HEK293T (cell line): ENCODE measurements at regions not wholly inside any gene's neighbourhood (a gene's known extent, or its start where the extent isn't known, plus 50 kb on each side); places are given as distances from the start of the nearest gene placed in this dataset.

ENCODE experiments used
- CTCF ChIA-PET: fragments of 350-600 bp; formaldehyde crosslinking; extraction: SDS; loops from one replicate; lab custom pipeline; 2021; ENCODE audit warnings: antibody characterized with exemption, inconsistent platforms; lab: Yijun Ruan, JAX
- POLR2A ChIA-PET: fragments of 350-600 bp; formaldehyde crosslinking; extraction: SDS; loops from one replicate; lab custom pipeline; 2020; ENCODE audit warnings: antibody characterized with exemption, inconsistent platforms; lab: Yijun Ruan, JAX
- DNase-seq: peaks from one replicate; pipeline ENCODE4 v3.0.0; 2012; ENCODE audit warnings: mixed read lengths; ENCODE audit errors: extremely low spot score
- ARNT ChIP-seq: fragments of 450-650 bp; IDR thresholded peaks from 2 replicates; pipeline ENCODE4 v1.6.1; 2017; ENCODE audit warnings: mild to moderate bottlenecking
- BHLHE40 ChIP-seq: fragments of 450-650 bp; IDR thresholded peaks from 2 replicates; pipeline ENCODE4 v1.6.1; 2016; ENCODE audit warnings: mild to moderate bottlenecking, moderate library complexity, borderline replicate concordance
- CTBP1 ChIP-seq: fragments of 450-650 bp; IDR thresholded peaks from 2 replicates; pipeline ENCODE4 v1.6.1; 2016; ENCODE audit warnings: borderline replicate concordance
- ELF4 ChIP-seq: fragments of 450-650 bp; IDR thresholded peaks from 2 replicates; pipeline ENCODE4 v1.6.1; 2017; ENCODE audit warnings: antibody characterized with exemption
- FOXA1 ChIP-seq: fragments of 450-650 bp; IDR thresholded peaks from 2 replicates; pipeline ENCODE4 v1.6.1; 2016; ENCODE audit warnings: mild to moderate bottlenecking
- FOXK2 ChIP-seq: fragments of 450-650 bp; IDR thresholded peaks from 2 replicates; pipeline ENCODE4 v1.6.1; 2016; ENCODE audit warnings: mild to moderate bottlenecking
- FOXM1 ChIP-seq: fragments of 450-650 bp; IDR thresholded peaks from 2 replicates; pipeline ENCODE4 v1.6.1; 2017; ENCODE audit warnings: mild to moderate bottlenecking, borderline replicate concordance
- HDGF ChIP-seq: fragments of 450-650 bp; IDR thresholded peaks from 2 replicates; pipeline ENCODE4 v1.6.1; 2017; ENCODE audit warnings: antibody characterized with exemption, borderline replicate concordance
- L3MBTL2 ChIP-seq: fragments of 450-650 bp; conservative IDR thresholded peaks from 2 replicates; pipeline ENCODE4 v1.6.1; 2016; ENCODE audit warnings: mild to moderate bottlenecking
- LEF1 ChIP-seq: fragments of 450-650 bp; IDR thresholded peaks from 2 replicates; pipeline ENCODE4 v1.6.1; 2017; ENCODE audit warnings: mild to moderate bottlenecking, borderline replicate concordance
- NFRKB ChIP-seq: fragments of 450-650 bp; IDR thresholded peaks from 2 replicates; pipeline ENCODE4 v1.6.1; 2016; ENCODE audit warnings: mild to moderate bottlenecking, moderate library complexity
- SP1 ChIP-seq: fragments of 450-650 bp; IDR thresholded peaks from 2 replicates; pipeline ENCODE4 v1.6.1; 2017
- SUZ12 ChIP-seq: fragments of 450-650 bp; IDR thresholded peaks from 2 replicates; pipeline ENCODE4 v1.6.1; 2016; ENCODE audit warnings: mild to moderate bottlenecking
- TARDBP ChIP-seq: fragments of 450-650 bp; IDR thresholded peaks from 2 replicates; pipeline ENCODE4 v1.6.1; 2016
- ZNF384 ChIP-seq: fragments of 450-650 bp; IDR thresholded peaks from 2 replicates; pipeline ENCODE4 v1.6.1; 2016
- TF ChIP-seq, protein P1 (sequence below): fragments of 450-650 bp; IDR thresholded peaks from 2 replicates; pipeline ENCODE4 v1.6.1; 2016

DNA sequence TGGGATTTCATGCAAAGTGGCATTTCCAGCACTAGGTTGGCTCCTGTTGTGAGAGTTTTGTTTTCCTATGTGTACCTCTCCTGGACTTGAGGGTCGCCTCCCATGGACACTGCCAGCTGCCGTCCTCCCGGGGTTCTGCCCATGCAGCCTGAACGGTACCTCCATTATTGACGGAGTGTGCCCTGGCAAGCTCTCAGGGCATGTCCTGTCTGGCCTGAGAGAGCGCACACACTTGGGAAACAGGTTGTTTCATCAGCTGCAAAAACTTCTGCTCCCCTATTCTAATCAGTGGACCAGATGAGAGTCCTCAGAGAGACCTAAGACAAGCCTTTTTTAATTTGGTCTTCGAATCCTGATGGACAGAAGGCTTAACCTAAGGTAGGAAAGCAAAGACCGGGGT lies 56.6 kb upstream of the HOPX start:
- ChIA-PET POLR2A (no interaction called here), CTCF (no interaction called here)
- TF ChIP-seq SP1 (no peak), ARNT (no peak), FOXM1 (no peak), SUZ12 (no peak)
- DNase-seq: no peak

DNA sequence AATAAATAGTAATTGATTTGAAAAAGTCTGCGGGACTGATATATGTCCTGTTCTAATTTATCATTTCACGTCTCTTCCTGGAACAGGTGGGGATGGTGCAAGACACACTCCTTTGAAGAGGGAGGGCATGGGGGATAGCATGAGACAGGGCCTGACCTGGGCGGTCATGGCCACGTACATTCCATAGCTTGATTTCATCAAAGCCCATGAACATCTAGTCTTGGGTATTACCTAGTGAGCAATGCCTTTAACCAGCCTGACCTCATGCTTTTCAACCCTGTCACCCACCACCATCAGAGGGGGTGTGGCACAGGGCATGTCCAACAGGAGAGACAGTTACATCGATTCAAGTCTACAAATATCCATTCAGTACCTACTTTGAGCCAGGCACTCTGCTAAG lies 52.3 kb upstream of the HOPX start:
- TF ChIP-seq, protein P1, sequence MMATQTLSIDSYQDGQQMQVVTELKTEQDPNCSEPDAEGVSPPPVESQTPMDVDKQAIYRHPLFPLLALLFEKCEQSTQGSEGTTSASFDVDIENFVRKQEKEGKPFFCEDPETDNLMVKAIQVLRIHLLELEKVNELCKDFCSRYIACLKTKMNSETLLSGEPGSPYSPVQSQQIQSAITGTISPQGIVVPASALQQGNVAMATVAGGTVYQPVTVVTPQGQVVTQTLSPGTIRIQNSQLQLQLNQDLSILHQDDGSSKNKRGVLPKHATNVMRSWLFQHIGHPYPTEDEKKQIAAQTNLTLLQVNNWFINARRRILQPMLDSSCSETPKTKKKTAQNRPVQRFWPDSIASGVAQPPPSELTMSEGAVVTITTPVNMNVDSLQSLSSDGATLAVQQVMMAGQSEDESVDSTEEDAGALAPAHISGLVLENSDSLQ: no peak
- TF ChIP-seq ZNF384 (no peak), HDGF (no peak), ARNT (no peak), CTBP1 (no peak), LEF1 (no peak), L3MBTL2 (no peak), ELF4 (no peak), SUZ12 (no peak), BHLHE40 (no peak), FOXK2 (no peak), NFRKB (no peak), TARDBP (no peak), FOXM1 (no peak), FOXA1 (no peak), SP1 (no peak)
- ChIA-PET POLR2A (no interaction called here), CTCF (no interaction called here)
- DNase-seq: no peak

DNA sequence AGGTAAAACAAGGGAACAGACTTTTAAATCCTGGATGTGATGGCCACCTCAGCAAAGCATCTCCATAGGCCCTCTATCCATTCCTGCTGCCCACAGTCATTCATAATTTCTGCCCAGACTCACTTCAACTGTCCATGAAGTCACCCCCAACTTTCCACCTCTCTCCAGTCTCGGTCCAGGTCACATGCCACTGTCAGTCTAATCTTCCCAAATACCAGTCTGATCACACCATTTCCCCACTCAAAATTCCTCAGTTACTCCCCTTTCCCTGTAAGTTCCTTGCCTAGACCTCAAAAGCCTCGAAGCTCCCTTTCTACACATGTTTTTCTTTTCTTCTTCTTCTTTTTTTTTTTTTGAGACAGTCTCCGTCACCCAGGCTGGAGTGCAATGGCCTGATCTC lies 51.2 kb upstream of the HOPX start:
- ChIA-PET CTCF (no interaction called here), POLR2A (no interaction called here)
- DNase-seq: no peak
- no peak for TF ChIP-seq LEF1
- no peak for TF ChIP-seq ELF4
- no peak for TF ChIP-seq SP1
- no peak for TF ChIP-seq L3MBTL2
- no peak for TF ChIP-seq BHLHE40
- no peak for TF ChIP-seq TARDBP

DNA sequence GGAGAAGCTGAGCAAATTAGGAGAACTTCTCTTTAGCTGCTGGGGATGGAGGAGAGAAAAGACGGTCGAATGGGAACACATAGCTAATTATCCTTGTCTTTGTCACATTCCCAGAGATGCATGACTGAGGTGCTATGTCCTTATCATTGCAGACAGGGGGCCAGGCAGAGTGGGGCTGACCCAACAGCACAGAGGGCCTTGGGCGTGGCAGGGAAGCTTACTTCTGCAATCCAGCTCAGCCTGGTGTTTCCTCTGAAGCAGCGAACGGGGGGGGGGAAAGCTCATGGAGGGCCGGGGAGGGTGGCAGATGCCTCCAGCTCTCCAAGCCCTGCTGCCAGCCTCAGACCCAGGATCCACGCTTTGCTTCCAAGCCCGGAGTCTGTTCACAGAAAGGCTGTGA lies 50.8 kb upstream of the HOPX start:
- TF ChIP-seq HDGF: no peak
- TF ChIP-seq BHLHE40: no peak
- TF ChIP-seq ARNT: no peak
- TF ChIP-seq LEF1: no peak
- no peak for TF ChIP-seq ZNF384
- TF ChIP-seq SUZ12: no peak
- TF ChIP-seq NFRKB: no peak
- TF ChIP-seq FOXM1: no peak
- TF ChIP-seq, protein P1: no peak
- TF ChIP-seq CTBP1: no peak
- TF ChIP-seq FOXK2: no peak
- TF ChIP-seq L3MBTL2: no peak
- TF ChIP-seq SP1: no peak
- no peak for TF ChIP-seq FOXA1
- TF ChIP-seq TARDBP: no peak
- no peak for TF ChIP-seq ELF4
- ChIA-PET CTCF (interaction anchor here (0.6 to 0.7 kb wide), 2 partner anchors 307 to 430 kb away, joined by 3 to 6 read pairs; no protein-coding TSS in a partner anchor), POLR2A (no interaction called here)
- DNase-seq: no peak
